HG03097 (cell line): ENCODE measurements at regions not wholly inside any gene's neighbourhood (a gene's known extent, or its start where the extent isn't known, plus 50 kb on each side); places are given as distances from the start of the nearest gene placed in this dataset.
"Not testable (repeated sequence)": the region's sequence is repeated elsewhere in the genome, so short reads cannot be mapped to it uniquely, and the experiment has no call there.

ENCODE experiments used
- ATAC-seq: cut with Tn5 transposase; IDR thresholded peaks from one replicate; pipeline ENCODE4 v1.9.1; 2021; ENCODE audit not compliant: unreplicated experiment, low FRiP score

DNA sequence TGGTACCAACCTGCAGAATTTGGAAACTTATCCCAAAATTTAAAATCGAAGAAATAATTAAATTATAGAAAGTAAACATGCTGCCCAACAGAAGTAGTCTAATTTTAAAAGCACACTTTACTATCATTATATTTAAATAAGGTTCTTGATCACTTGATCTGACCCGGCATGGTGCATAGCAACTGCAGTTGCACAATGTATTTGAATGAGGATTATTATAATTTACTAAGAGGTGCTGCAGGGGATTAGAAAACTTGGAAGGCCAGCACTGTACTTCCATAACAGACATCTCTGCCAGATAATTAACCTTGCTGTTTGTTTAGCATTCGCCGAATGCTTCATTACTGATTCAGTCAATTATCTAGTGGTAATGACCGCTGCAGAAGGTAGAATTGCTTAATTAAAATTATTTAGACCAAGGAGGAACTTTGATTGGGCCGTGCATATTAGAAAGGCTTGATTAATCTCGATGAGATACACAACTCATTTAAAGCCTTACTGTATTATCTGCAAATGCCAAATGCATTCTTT is 971.6 kb downstream of the ZPLD1 start:
- no peak for ATAC-seq

- ATAC-seq: no peak
Measured at GRCh38 chr3:103410231-103410630, 975.4 kb downstream of the ZPLD1 start.

GRCh38 chr3:103421460-103421859 is 986.6 kb downstream of the ZPLD1 start:
- no peak for ATAC-seq

GRCh38 chr3:103437883-103438282 is 1003.1 kb downstream of the ZPLD1 start:
- ATAC-seq: no peak

DNA sequence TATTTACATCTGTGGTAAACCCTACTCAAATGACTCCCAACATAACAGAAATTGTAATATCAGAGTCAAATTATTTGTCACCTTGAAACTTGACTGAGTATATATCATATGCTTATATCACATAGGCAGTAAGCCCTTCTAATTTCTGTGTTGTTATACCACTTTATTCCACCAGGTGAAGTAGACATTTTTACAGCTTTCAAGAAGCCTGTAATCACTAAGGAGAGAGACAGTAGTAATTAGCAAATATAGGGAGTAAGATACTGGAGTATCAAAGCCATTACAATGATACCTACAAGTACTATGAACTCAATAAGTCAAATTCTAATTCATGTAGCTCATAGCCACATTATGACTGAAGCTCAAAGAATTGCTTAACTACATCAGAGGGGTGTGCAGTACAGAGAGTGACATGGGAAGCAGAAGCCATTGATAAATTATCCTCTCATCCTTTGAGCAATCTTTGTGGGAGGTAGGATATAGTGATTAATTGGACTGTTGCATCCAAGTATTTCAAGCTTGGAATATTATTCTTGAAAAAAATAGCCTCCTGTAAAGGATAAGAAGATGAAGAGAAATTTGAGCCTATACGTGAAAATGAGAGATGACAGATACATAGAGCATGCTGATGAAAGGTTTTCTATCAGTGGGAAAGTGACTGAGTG is 1005.9 kb downstream of the ZPLD1 start:
- ATAC-seq: peak; percentile 79

- no peak for ATAC-seq
Measured at GRCh38 chr3:103446953-103447629, 1012.3 kb downstream of the ZPLD1 start.

GRCh38 chr3:103453152-103453551 is 1018.3 kb downstream of the ZPLD1 start:
- no peak for ATAC-seq

GRCh38 chr3:103459815-103460214 is 1025.0 kb downstream of the ZPLD1 start:
- ATAC-seq: no peak

GRCh38 chr3:103470498-103470897 is 1035.7 kb downstream of the ZPLD1 start:
- no peak for ATAC-seq

DNA sequence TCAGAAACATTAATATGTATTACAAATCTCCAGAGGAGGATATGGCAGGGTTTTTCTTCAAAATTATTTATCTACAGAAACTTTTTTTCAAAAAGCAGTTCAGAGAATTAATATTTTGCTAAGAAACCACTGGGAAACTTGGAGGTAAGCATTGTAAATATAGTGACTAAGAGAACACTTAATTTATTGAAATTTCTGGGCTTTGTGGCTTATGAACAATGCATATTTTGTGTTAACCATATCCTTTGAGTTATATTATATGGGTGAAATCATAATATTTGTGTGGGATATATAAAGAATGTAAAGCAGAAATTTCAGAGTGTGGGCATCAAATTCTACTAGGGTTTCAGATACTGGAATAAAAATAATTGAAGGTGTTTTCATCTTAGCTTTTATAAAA is 1059.2 kb downstream of the ZPLD1 start:
- no peak for ATAC-seq

- ATAC-seq: no peak
Measured at GRCh38 chr3:103494512-103494911, 1059.7 kb downstream of the ZPLD1 start.

- no peak for ATAC-seq
Measured at GRCh38 chr3:103495186-103495585, 1060.4 kb downstream of the ZPLD1 start.

GRCh38 chr3:103499132-103499900 is 1064.5 kb downstream of the ZPLD1 start:
- ATAC-seq: no peak

DNA sequence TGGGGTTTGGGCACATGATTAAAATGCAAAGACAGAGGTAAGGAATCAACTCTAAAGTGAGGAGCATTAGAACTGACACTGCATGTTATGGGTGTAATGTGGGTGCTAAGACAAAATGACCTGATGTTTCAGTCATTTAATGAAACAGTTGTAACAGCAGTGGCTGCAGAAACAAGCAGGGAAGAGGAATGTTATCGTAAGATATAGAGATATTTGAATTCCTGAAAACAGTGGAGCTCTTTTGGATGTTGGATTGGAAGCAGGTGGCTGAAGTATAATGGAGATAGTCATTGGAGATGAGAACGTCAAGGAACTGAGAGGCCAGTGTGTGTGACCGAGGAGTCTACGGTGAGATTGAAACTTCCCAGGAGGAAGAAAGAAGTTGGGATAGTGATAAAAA is 1065.2 kb downstream of the ZPLD1 start:
- no peak for ATAC-seq

DNA sequence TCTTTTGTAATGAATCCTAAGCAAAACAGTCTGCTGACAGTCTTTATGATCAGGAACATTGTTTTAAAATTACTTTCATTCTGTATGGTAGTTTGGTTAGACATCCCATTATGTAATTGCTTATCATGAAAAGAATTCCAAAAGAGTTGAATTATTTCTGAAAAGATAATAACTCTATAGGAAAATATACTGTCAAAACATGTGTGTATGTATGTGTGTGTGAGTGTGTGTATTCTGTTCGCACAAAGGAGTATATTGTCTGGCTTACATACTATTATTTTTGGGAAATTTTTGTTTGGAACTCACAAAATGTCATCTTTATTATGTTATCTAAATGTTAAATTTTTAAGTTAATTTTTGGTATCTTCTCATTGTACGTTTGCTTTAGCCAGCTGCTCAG is 1075.9 kb downstream of the ZPLD1 start:
- ATAC-seq: no peak

DNA sequence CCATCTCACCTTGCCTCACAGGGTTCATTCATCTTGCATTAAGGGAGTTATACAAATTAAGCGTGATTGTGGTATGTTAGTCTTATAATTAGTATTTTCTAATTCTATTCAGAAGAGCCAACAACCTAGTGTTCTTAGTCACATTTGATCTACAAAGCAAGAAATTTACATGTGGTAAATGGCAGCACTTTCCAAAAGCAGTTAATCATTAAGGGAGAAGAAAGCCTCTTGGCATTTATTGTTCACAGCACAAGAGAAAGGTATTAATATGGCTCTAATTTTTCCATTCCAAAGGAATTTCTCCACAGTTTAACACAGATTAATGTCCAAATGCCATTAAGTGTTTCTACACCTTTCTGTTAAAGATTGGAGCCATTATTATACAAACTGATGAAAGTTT is 1077.1 kb downstream of the ZPLD1 start:
- ATAC-seq: no peak

GRCh38 chr3:103512595-103512994 is 1077.8 kb downstream of the ZPLD1 start:
- ATAC-seq: no peak

GRCh38 chr3:103513003-103513402 is 1078.2 kb downstream of the ZPLD1 start:
- ATAC-seq: no peak

- no peak for ATAC-seq
Measured at GRCh38 chr3:103515116-103515515, 1080.3 kb downstream of the ZPLD1 start.

- ATAC-seq: no peak
Measured at GRCh38 chr3:103516950-103517349, 1082.1 kb downstream of the ZPLD1 start.

- not testable (repeated sequence) for ATAC-seq
Measured at GRCh38 chr3:103531327-103531726, 1096.5 kb downstream of the ZPLD1 start.
